ENCODE measurements at regions not wholly inside any gene's neighbourhood (a gene's known extent, or its start where the extent isn't known, plus 50 kb on each side); places are given as distances from the start of the nearest gene placed in this dataset.

DNA sequence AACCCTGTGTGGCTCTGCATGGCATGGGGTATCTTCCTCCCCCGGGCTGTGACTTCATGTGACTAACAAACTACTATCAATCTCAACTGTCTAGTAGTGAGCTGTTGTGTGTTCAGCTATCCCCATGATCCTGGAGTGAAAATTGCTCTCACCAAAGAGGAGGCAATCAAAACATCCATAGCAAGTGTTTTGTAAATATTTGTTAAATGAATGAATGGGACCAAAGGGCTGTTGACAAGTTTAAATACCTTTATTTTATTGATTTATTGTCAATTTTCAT lies 138.1 kb upstream of the CPM start:
- TF ChIP-seq, protein P1, sequence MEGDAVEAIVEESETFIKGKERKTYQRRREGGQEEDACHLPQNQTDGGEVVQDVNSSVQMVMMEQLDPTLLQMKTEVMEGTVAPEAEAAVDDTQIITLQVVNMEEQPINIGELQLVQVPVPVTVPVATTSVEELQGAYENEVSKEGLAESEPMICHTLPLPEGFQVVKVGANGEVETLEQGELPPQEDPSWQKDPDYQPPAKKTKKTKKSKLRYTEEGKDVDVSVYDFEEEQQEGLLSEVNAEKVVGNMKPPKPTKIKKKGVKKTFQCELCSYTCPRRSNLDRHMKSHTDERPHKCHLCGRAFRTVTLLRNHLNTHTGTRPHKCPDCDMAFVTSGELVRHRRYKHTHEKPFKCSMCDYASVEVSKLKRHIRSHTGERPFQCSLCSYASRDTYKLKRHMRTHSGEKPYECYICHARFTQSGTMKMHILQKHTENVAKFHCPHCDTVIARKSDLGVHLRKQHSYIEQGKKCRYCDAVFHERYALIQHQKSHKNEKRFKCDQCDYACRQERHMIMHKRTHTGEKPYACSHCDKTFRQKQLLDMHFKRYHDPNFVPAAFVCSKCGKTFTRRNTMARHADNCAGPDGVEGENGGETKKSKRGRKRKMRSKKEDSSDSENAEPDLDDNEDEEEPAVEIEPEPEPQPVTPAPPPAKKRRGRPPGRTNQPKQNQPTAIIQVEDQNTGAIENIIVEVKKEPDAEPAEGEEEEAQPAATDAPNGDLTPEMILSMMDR (IDR thresholded peaks at IDR 0.05) = no peak
- TF ChIP-seq POLR2A (IDR thresholded peaks at IDR 0.05) = no peak

Measured in body of pancreas (tissue), 4 donors.